Panc1 (cell line): ENCODE measurements at regions not wholly inside any gene's neighbourhood (a gene's known extent, or its start where the extent isn't known, plus 50 kb on each side); places are given as distances from the start of the nearest gene placed in this dataset.

Experiments
- ATAC-seq: fragments of 200-7000 bp; cut with Tn5 transposase; 2 replicates; pipeline ENCODE4 v1.9.1; 2020; ENCODE audit warnings: mild to moderate bottlenecking, moderate library complexity
- BruUV-seq: library from RNA; stranded (reverse); fragments of 400-500 nt; replicated peaks from 2 replicates; lab custom pipeline; 2021; lab: Mats Ljungman, UMichigan
- CTCF ChIA-PET: fragments of 300-600 bp; sonication (Branson Sonifier 250); formaldehyde crosslinking; loops from one replicate; lab custom pipeline; 2022; ENCODE audit warnings: antibody characterized with exemption; lab: Charles Lee
- POLR2A ChIA-PET: fragments of 300-600 bp; sonication (Branson Sonifier 250); formaldehyde crosslinking; loops from one replicate; lab custom pipeline; 2022; ENCODE audit warnings: antibody characterized with exemption; lab: Charles Lee
- DNase-seq: peaks from one replicate; pipeline ENCODE4 v3.0.0-alpha.2; 2010; ENCODE audit warnings: low read depth, low spot score
- H3K27ac ChIP-seq: 2 replicates; pipeline ENCODE4 v1.5.1; 2011; ENCODE audit warnings: mild to moderate bottlenecking, low read length, inconsistent platforms
- H3K27me3 ChIP-seq: fragments of 200-500 bp; sonication (Bioruptor generic); 2 replicates; pipeline ENCODE4 v1.6.0; 2014; ENCODE audit warnings: low read length, inconsistent platforms; ENCODE audit not compliant: control insufficient read depth, insufficient read depth
- H3K36me3 ChIP-seq: fragments of 200-500 bp; sonication (Bioruptor generic); 2 replicates; pipeline ENCODE4 v1.5.1; 2014; ENCODE audit warnings: inconsistent platforms, mild to moderate bottlenecking, low read length, moderate library complexity; ENCODE audit not compliant: control insufficient read depth, insufficient read depth
- H3K4me1 ChIP-seq: 2 replicates; pipeline ENCODE4 v1.5.1; 2011; ENCODE audit warnings: inconsistent platforms, mild to moderate bottlenecking, low read length, moderate library complexity; ENCODE audit not compliant: control insufficient read depth, insufficient read depth
- H3K4me3 ChIP-seq, 2 experiments: 2 replicates each; pipeline ENCODE4 v1.5.1; 2011 to 2012; ENCODE audit warnings: low read depth in 2 of 2, low read length in 2 of 2, mild to moderate bottlenecking in 2 of 2, inconsistent platforms in 1 of 2, moderate library complexity in 1 of 2
- H3K9me3 ChIP-seq: fragments of 200-500 bp; sonication (Bioruptor generic); 2 replicates; pipeline ENCODE4 v1.5.1; 2014; ENCODE audit warnings: low read depth, mild to moderate bottlenecking, inconsistent platforms, low read length, moderate library complexity; ENCODE audit not compliant: control insufficient read depth, insufficient read depth
- POLR2AphosphoS5 ChIP-seq: IDR thresholded peaks from 2 replicates; pipeline ENCODE4 v1.6.1; 2012; ENCODE audit warnings: mild to moderate bottlenecking, low read depth, low read length, moderate library complexity
- SIN3A ChIP-seq: IDR thresholded peaks from 2 replicates; pipeline ENCODE4 v1.6.1; 2012; ENCODE audit warnings: low read depth, mild to moderate bottlenecking, low read length, moderate library complexity, borderline replicate concordance; ENCODE audit not compliant: insufficient read depth
- TCF7L2 ChIP-seq: IDR thresholded peaks from 2 replicates; pipeline ENCODE4 v1.6.1; 2011; ENCODE audit warnings: mild to moderate bottlenecking, low read depth, low read length, inconsistent platforms
- in situ Hi-C: cut with HindIII; loops from 2 replicates; pipeline ENCODE4 v1.10.0; 2016; ENCODE audit warnings: low sequenced_read_pairs, low pct_unique_long_range_greater_than_20kb
- intact Hi-C: fragments of 100-400 bp; cut with micrococcal nuclease; formaldehyde crosslinking; loops from one replicate; pipeline ENCODE4 v1.10.0; 2022; ENCODE audit not compliant: unreplicated experiment
- TF ChIP-seq, protein P1 (sequence below), 2 experiments: IDR thresholded peaks; 2 replicates each; pipeline ENCODE4 v1.6.1; 2011 to 2012; ENCODE audit warnings: low read depth in 2 of 2, control low read depth in 1 of 2, low read length in 1 of 2, mild to moderate bottlenecking in 1 of 2, moderate library complexity in 1 of 2; ENCODE audit not compliant: insufficient read depth in 1 of 2
- TF ChIP-seq, protein P2 (sequence below): fragments of 450-650 bp; IDR thresholded peaks from 2 replicates; pipeline ENCODE4 v1.5.1; 2017; ENCODE audit warnings: mild to moderate bottlenecking

DNA sequence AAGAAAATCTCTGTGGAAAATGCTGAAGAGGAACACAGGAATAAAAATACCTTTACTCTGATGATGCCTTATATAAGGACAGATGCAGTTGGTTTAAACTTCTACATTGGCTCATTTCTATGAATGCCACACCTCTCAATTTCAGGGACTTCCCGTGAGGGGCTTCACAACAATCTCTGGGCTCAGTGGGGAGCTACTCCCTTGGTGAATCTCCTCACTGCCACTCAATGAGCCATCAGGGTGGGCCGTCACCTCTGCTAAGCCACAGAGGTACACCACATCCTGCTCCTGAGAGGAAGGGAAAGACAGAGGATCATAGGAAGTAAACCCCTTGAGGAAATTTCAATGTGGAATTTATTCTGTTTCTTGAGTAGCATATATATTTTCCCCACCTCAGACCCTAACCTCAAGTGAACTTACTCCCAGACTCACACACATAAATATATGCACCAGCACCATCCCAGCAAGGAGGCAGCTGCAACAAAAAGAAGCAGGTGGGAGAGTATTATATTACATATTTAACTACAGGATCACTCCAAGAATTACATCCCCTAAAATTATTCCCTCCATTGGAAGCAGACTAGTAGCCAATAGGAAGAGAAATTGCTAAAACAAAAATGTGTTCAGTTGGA, 63.3 kb upstream of the PRSS1 start:
- ChIA-PET POLR2A (no interaction called here), CTCF (no interaction called here)
- in situ Hi-C loops (no loop called here), intact Hi-C loops (no loop called here)
- DNase-seq (no peak), ATAC-seq (no peak)
- TF ChIP-seq, protein P1, sequence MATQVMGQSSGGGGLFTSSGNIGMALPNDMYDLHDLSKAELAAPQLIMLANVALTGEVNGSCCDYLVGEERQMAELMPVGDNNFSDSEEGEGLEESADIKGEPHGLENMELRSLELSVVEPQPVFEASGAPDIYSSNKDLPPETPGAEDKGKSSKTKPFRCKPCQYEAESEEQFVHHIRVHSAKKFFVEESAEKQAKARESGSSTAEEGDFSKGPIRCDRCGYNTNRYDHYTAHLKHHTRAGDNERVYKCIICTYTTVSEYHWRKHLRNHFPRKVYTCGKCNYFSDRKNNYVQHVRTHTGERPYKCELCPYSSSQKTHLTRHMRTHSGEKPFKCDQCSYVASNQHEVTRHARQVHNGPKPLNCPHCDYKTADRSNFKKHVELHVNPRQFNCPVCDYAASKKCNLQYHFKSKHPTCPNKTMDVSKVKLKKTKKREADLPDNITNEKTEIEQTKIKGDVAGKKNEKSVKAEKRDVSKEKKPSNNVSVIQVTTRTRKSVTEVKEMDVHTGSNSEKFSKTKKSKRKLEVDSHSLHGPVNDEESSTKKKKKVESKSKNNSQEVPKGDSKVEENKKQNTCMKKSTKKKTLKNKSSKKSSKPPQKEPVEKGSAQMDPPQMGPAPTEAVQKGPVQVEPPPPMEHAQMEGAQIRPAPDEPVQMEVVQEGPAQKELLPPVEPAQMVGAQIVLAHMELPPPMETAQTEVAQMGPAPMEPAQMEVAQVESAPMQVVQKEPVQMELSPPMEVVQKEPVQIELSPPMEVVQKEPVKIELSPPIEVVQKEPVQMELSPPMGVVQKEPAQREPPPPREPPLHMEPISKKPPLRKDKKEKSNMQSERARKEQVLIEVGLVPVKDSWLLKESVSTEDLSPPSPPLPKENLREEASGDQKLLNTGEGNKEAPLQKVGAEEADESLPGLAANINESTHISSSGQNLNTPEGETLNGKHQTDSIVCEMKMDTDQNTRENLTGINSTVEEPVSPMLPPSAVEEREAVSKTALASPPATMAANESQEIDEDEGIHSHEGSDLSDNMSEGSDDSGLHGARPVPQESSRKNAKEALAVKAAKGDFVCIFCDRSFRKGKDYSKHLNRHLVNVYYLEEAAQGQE (IDR thresholded peaks at IDR 0.05; ENCODE audit: insufficient read depth in 1 of 2, low read depth in 2 of 2, low read length in 1 of 2), result no peak
- TF ChIP-seq, protein P2, sequence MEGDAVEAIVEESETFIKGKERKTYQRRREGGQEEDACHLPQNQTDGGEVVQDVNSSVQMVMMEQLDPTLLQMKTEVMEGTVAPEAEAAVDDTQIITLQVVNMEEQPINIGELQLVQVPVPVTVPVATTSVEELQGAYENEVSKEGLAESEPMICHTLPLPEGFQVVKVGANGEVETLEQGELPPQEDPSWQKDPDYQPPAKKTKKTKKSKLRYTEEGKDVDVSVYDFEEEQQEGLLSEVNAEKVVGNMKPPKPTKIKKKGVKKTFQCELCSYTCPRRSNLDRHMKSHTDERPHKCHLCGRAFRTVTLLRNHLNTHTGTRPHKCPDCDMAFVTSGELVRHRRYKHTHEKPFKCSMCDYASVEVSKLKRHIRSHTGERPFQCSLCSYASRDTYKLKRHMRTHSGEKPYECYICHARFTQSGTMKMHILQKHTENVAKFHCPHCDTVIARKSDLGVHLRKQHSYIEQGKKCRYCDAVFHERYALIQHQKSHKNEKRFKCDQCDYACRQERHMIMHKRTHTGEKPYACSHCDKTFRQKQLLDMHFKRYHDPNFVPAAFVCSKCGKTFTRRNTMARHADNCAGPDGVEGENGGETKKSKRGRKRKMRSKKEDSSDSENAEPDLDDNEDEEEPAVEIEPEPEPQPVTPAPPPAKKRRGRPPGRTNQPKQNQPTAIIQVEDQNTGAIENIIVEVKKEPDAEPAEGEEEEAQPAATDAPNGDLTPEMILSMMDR, result no peak
- TF ChIP-seq POLR2AphosphoS5 (no peak), SIN3A (no peak), TCF7L2 (no peak)
- Histone ChIP-seq H3K9me3 (no peaks in the 10 kb centered on the region), H3K27me3 (no peaks in the 10 kb centered on the region), H3K27ac (no peak overlapping the region), H3K4me1 (no peaks in the 10 kb centered on the region), H3K4me3 (no peak overlapping the region), H3K36me3 (no peaks in the 10 kb centered on the region)
- BruUV-seq, result no TSS peak

DNA sequence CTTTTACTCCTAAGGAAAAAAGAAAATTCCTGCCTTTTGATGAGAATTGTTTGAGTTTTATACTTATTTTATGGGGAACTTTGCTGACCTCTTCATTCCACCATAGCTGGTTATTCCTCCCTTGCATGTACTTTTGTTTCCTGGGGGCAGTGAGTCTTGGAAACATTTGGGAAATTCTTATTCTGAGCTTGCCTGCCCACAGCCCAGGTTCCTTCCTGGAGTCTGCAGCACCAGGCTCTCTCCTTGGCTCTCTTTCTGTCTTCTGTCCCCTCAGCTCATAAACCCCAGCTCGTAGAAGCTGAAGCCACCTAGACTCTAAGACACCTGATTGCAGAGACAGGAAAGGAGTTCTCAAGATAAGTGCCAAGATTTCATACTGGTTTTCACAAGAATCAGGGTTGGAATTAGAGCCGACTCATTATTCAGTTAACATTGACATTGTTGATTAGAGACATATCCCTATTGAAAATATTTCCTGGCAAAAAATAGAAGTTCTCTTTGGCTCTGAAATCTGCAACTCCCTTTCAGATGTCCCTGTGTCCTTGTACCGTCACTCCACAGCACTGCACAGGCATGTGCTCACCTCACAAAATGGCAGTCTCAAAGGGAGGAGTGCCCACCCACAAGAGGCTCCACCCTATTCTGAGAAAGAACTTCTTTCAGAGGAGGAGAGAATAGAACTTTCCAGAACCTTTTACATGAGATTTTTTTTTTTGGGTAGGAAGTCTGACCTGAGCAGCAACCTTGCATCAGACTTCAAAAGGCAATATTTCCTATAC, 67.8 kb upstream of the PRSS1 start:
- TF ChIP-seq, protein P1 (IDR thresholded peaks at IDR 0.05; ENCODE audit: insufficient read depth in 1 of 2, low read depth in 2 of 2, low read length in 1 of 2), result no peak
- TF ChIP-seq POLR2AphosphoS5, result no peak
- no peak for TF ChIP-seq TCF7L2
- no peak for TF ChIP-seq SIN3A
- TF ChIP-seq, protein P2, result no peak
- no peak for DNase-seq
- ChIA-PET CTCF (no interaction called here), POLR2A (no interaction called here)
- Histone ChIP-seq H3K4me1 (no peaks in the 10 kb centered on the region), H3K4me3 (no peak overlapping the region), H3K27me3 (no peaks in the 10 kb centered on the region), H3K36me3 (no peaks in the 10 kb centered on the region), H3K9me3 (no peaks in the 10 kb centered on the region), H3K27ac (no peak overlapping the region)
- no TSS peak for BruUV-seq
- in situ Hi-C loops (no loop called here), intact Hi-C loops (no loop called here)
- no peak for ATAC-seq
